ENCODE measurements at regions not wholly inside any gene's neighbourhood (a gene's known extent, or its start where the extent isn't known, plus 50 kb on each side); places are given as distances from the start of the nearest gene placed in this dataset.

DNA sequence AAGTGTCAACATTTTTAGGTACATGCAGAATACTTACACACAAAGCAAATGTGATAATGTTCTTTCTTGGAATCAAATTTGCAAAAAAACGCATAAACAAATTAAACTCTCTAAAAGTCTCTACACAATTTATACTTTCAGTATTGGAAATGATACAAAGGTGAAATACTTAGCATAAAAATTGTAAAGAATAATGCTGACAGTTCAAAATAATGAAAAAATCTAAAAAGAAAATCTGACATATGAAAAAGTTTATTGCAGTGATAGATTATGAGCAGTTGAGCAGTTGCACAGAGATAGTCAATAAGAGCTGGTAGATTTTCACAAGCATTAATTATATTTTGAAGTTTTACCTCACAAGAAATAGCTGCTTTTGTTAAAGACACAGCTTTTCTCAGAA, 1176.4 kb upstream of the EYS start:
- no peak for TF ChIP-seq PCBP1 (IDR thresholded peaks at IDR 0.05; ENCODE audit: low read depth, low read length, poor library complexity, severe bottlenecking)
- TF ChIP-seq POLR2AphosphoS5 (IDR thresholded peaks at IDR 0.05; ENCODE audit: control insufficient read depth, insufficient read depth, low read depth, low read length) = no peak
- TF ChIP-seq ASH1L (IDR thresholded peaks at IDR 0.05; ENCODE audit: borderline replicate concordance, low read depth, partially characterized antibody) = no peak
- no peak for TF ChIP-seq NR2C1 (IDR thresholded peaks at IDR 0.05)
- no peak for TF ChIP-seq NR2C1 (tag; IDR thresholded peaks at IDR 0.05)
- TF ChIP-seq ZNF282 (CRISPR knock-in tag; IDR thresholded peaks at IDR 0.05) = no peak
- no peak for TF ChIP-seq YY1 (IDR thresholded peaks at IDR 0.05; ENCODE audit: borderline replicate concordance in 1 of 3, control insufficient read depth in 1 of 3, extremely low read depth in 1 of 3, insufficient read depth in 3 of 3, insufficient read length in 1 of 3, insufficient replicate concordance in 2 of 3, low read depth in 1 of 3, low read length in 2 of 3)
- TF ChIP-seq NFIC (IDR thresholded peaks at IDR 0.05) = no peak

Data from K562 (cell line).